ENCODE measurements at regions not wholly inside any gene's neighbourhood (a gene's known extent, or its start where the extent isn't known, plus 50 kb on each side); places are given as distances from the start of the nearest gene placed in this dataset.

DNA sequence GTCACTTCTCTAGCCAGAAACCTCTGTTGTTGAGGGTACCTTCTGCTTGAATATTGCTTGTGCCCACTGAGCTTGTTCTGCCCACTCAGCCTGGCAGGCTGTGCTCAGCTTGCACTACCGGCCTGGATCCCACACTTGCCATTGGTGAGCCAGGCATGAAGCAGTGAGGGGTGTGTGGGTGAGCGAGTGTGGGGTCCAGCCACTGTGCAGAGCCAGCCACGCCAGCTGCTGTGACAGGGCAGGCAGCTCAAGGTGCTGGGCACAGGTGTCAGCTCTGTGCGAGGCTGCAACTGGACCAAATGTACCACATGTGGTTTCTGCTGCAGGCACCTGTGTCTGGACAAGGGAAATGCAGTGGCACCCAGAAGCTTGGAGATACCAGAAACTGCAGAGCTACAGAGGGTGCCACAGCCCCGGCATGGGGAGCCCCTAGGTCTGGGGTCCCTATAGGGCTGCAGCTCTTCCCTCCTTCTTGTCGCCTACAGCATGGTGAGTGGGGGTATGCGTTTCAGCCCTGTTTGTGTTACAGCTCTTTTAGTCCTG, 305.1 kb upstream of the RIOK2 start:
- no peak for TF ChIP-seq GATA2 (IDR thresholded peaks at IDR 0.05; ENCODE audit: low read depth, low read length)
- TF ChIP-seq GATA3 (IDR thresholded peaks at IDR 0.05; ENCODE audit: low read depth, low read length) = no peak

DNA sequence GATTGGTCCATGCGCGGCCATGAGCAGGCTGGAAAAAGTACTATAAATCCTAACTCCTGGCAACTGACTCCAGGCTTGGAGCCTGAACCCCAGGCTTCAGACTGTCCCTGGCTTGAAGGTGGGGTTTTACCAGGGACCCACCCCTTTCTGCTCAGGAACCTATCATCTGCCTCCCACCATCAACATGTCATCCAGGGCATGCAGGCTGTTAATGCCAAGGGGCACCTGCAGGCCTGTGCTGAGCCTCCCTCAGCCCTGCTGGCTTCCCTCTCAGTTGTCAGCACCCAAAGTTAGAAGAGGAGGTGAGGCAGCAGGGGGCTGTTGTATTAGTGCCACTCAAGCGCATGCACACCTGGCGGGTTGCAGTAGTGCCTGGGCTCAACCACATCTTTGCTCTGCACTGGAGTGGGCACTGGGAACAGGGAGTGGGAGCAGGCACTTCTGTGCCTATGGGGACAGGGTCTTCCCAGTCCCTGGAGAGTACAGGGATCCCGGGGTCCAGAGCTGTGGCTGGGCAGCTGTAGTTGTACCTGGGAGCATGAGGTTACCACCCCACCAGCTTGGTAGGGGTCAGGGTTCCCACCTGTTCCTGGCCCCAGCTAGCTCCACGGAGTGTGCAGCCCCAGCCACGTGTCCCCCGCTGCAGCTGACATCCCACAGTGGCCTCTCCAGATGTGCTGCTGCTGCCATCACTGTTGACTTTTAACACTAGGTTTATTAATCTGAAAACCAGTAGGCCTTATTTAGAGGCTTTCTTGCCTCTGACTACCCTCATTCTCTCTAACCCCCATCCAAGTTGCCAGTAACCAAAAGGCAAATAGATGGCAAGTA, 306.2 kb upstream of the RIOK2 start:
- TF ChIP-seq GATA3 (IDR thresholded peaks at IDR 0.05; ENCODE audit: low read depth, low read length) (no peak), GATA2 (IDR thresholded peaks at IDR 0.05; ENCODE audit: low read depth, low read length) (no peak)

DNA sequence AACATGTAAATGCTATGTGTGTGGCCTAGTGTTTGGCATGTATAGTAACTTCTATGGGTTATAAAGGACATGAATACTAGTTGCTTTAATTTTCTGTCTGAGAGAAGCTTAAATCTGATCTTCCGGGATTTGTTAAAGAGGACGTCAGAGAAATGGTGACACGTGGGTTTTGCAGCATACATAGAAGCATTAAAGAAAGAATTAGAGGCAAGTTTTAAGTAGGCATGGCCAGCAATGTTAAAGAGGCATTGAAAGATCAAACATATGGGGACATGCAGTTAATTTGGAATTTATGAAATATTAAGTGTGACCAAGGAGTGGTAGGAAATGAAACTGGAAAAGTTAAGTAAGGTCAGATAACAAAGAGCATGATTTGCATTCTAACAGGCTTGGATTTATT, 311.4 kb upstream of the RIOK2 start:
- TF ChIP-seq GATA3 (IDR thresholded peaks at IDR 0.05; ENCODE audit: low read depth, low read length) = no peak
- no peak for TF ChIP-seq GATA2 (IDR thresholded peaks at IDR 0.05; ENCODE audit: low read depth, low read length)

DNA sequence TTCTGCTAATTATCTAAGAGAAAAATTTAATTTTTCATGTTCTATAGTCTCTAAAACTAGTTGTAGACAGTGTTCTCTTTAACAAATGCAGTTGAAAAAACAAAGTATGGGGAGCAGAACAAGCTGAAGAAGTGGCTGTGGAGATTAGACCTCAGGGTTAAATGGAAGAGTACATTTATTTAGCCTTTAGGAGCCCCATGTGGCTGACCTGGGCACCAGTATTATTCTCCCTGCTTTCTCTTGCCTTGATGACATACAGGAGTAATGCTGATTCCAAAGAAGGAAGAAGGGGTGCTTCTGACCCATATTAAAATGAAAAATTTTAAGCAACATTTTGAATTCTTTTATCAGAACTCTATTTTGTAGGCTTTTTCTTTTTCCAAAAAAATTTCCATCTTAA, 312.3 kb upstream of the RIOK2 start:
- TF ChIP-seq GATA2 (IDR thresholded peaks at IDR 0.05; ENCODE audit: low read depth, low read length) (no peak), GATA3 (IDR thresholded peaks at IDR 0.05; ENCODE audit: low read depth, low read length) (no peak)

DNA sequence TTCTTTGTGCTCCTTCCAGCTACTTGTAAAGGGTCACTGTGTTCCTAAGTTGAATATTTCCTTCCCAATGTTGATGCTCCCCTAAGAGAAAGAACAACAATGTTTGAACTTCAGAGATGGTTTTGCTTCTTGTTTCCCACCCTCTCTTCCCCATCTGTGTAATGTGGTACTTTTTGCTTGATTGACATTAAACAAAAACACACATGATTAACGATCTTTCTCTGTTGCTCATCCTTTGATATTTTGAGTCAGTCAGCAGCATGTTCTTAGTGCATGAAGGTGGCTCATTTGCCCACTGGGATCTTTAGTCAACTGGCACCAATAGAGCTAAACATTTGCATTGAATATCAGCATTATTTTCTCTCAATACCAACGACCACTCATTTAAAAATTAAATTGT, 313.0 kb upstream of the RIOK2 start:
- no peak for TF ChIP-seq GATA2 (IDR thresholded peaks at IDR 0.05; ENCODE audit: low read depth, low read length)

DNA sequence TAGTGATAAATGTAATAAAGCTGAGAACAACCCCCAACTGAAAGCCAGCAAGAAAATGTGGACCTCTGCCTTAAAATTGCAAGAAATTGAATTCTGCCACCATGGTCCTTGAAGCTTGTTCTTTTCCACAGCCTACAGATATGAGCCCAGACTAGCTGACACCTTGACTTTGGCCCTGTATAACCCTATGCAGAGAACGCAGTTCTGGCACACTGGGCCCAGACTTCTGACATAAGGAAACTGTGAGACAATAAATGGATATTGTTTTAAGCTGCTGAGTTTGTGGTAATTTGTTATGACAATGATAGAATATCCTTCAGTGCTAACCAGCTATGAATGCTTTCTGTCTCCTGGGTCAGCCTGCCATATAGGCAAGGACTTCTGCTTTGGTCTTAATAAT, 315.6 kb upstream of the RIOK2 start:
- TF ChIP-seq GATA3 (IDR thresholded peaks at IDR 0.05; ENCODE audit: low read depth, low read length) = no peak
- TF ChIP-seq GATA2 (IDR thresholded peaks at IDR 0.05; ENCODE audit: low read depth, low read length) = no peak

DNA sequence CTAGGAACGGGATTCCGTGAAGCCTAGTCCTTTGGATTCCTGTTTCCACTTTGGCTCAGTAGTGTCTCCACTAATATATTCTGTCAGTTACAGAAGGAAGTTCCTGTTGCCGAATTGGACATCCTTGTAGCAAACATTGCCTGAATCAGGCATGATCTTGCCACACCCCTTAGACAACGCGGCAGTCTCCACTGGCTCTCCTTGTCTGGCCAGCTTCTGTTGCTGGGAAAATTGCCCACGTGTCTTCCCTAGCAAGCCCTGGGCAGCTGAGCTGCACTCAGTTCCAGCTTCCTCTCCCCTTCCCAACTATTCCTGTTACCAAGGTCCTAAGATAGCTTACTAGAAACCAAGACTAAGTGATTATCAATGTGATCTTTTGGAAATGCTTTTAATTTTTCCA, 316.6 kb upstream of the RIOK2 start:
- TF ChIP-seq GATA3 (IDR thresholded peaks at IDR 0.05; ENCODE audit: low read depth, low read length) = no peak
- TF ChIP-seq GATA2 (IDR thresholded peaks at IDR 0.05; ENCODE audit: low read depth, low read length) = no peak

DNA sequence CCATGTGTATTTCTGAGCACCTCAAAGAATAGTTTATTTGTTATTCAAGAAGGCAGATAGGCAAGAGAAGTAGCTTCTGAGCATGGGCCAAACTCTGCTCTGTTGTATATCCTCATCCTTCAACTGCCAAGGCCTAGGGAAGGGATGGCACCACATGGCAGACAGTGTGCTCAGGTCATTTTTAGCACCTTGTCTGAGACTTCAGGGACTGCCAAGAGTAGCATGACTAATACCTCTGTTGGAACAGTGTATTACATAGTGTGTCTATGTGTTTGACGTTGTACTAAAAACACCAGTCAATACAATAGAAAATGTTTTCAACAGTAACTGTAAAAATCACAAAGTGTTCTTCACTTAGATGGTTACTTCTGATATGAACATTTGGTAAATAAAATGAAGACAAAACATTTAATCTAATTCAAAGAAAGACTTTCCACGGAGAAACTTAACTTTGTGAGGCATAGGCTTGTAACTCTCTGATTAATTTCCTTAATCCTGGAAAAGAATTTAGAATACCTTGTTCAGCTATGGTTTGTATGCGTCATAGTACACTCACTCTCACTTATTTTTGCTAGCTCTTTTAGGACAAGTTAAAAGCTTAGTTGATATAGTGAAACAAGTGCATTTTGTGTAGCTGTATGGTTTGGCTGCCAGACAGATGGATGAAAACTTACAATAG, 318.4 kb upstream of the RIOK2 start:
- TF ChIP-seq GATA2 (IDR thresholded peaks at IDR 0.05; ENCODE audit: low read depth, low read length) (no peak), GATA3 (IDR thresholded peaks at IDR 0.05; ENCODE audit: low read depth, low read length) (no peak)

DNA sequence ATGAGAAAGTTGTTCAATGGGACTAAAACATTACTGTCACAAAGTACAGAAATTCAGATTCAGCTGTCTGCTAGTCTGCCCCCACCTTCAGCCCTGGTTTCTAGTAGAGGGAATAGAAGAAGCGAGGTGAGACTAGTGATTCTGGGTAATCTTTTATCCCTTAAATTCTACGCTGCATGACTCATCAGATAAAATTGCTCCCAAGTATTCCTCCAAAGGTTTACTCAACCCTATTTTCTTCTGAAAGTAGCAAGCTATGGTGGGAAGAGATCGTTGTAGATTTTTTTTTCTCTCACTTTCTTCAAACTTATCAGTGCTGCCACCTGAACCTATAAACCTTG, 318.9 kb upstream of the RIOK2 start:
- TF ChIP-seq GATA3 (IDR thresholded peaks at IDR 0.05; ENCODE audit: low read depth, low read length) = no peak
- no peak for TF ChIP-seq GATA2 (IDR thresholded peaks at IDR 0.05; ENCODE audit: low read depth, low read length)

DNA sequence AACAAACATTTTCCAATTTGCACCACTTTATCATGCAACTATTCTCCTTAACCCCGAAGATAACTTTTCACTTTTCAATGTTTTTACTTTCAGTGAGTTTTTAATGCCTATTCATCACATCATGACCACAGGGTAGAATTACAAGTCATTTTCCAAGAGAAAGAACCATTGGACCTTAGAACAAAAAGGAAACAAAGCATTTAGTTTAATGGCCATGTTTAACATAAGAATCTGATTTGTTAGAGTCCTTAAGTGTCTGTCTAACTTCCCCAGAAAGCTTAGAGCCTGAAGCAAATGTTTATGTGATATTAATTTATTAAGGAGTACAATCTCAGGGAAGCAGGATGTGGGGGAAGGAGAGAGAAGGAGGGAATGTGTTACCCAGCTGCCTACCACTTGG, 325.8 kb upstream of the RIOK2 start:
- TF ChIP-seq GATA2 (IDR thresholded peaks at IDR 0.05; ENCODE audit: low read depth, low read length) (no peak), GATA3 (IDR thresholded peaks at IDR 0.05; ENCODE audit: low read depth, low read length) (no peak)

DNA sequence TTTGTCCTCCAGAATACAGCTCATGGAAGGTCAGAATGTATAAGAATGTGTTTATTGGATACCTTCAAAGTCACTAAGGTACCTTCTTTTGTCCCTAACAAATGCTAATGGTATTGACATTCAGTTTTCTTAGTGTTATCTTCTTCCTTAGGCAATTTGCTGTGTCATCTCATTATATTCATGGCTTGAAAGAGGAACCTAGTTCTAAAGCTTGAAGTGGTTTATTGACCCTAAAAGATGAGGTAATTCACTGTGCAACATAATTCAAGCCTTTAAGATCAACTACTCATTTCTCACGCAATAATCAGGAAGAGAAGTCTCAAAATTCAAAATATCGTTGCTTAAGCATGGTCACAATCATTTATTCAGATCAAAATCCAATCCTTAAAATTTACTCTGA, 342.7 kb upstream of the RIOK2 start:
- TF ChIP-seq GATA2 (IDR thresholded peaks at IDR 0.05; ENCODE audit: low read depth, low read length) = no peak
- TF ChIP-seq GATA3 (IDR thresholded peaks at IDR 0.05; ENCODE audit: low read depth, low read length) = no peak

DNA sequence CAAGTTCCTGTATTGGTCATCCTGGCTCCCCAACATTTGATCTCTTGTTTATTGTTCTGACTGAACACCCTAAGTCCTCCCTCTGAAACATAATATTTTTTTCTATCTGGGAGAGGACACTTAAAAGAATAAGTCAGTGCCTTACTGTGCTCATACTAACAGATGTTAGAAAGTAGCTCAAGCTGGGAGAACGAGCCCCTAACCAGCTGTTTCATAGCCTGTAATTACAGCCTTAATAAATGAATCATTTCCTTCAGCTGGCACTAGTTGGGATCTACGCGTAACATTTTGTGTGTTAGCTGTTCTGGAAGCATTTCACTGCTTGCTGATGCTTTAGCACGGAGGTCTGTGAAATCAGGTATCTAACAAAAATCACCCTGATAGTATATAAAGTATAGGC, 345.9 kb upstream of the RIOK2 start:
- no peak for TF ChIP-seq GATA2 (IDR thresholded peaks at IDR 0.05; ENCODE audit: low read depth, low read length)
- no peak for TF ChIP-seq GATA3 (IDR thresholded peaks at IDR 0.05; ENCODE audit: low read depth, low read length)

DNA sequence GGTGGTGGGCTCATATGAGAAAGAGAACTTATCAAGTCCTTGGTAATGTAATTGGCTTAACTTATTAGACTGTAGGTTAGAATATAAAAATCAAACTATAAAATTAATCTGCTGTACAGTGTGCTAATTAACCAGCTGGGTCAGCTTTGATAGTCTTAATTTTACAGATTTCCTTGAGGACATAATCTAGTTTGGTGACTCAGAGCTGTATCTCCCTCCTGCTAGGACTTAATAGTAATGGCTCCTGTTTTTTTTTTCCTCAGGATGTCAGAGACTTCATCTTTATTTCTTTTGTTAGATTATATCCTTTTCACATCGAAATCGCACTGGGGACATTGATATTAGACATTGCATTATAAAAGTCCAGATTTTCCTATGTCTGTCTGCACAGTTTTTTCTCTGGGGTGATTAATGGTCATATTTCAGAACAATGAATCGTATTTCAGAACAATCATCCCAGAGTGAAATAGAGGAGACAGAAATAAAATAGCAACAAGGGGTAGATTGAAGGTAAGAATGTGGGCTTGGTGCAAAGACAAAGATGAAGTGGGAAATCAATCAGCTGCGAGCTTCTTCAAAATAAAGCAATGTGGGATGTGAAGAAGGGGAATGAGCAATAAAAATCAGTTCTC, 346.4 kb upstream of the RIOK2 start:
- TF ChIP-seq GATA3 (IDR thresholded peaks at IDR 0.05; ENCODE audit: low read depth, low read length) (no peak), GATA2 (IDR thresholded peaks at IDR 0.05; ENCODE audit: low read depth, low read length) (no peak)

DNA sequence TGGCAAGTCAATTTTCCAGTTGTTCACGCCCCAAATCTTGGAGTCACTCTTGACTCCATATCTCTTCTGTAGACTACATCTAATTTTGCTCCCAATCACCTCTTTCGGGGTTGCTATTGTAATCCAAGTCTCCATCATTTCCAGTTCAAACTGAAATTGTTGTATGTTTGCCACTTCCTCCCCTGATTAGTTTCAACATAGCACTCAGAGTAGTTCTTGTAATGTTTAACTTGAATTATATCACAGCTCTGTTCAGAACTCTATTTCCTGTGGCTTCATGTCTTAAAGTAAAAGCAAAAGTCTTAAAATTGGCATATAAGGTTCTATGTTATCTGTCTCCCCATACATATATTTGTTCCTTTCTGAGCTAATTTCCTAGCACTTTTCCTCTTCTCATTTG, 348.5 kb upstream of the RIOK2 start:
- no peak for TF ChIP-seq GATA3 (IDR thresholded peaks at IDR 0.05; ENCODE audit: low read depth, low read length)

DNA sequence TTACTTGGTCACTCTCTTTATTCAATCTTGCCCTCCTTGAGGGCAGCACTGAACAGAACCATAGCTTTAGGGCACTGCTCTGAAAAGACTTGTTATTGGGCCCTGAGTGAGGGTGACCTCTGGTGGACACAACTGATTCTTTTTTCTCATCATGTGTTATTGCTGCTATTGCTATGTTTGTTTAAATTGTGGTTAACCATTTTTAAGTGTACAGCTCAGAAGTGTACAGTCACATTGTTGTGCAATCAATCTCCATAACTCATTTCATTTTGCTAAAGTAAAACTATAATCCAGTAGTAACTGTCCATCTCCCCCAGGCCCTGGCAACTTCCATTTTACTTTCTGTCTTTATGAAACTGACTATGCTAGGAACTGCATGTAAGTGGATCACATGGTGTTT, 351.1 kb upstream of the RIOK2 start:
- TF ChIP-seq GATA3 (IDR thresholded peaks at IDR 0.05; ENCODE audit: low read depth, low read length) (no peak), GATA2 (IDR thresholded peaks at IDR 0.05; ENCODE audit: low read depth, low read length) (no peak)

Data from SH-SY5Y (cell line).